ENCODE measurements at regions not wholly inside any gene's neighbourhood (a gene's known extent, or its start where the extent isn't known, plus 50 kb on each side); places are given as distances from the start of the nearest gene placed in this dataset.
"Not testable (repeated sequence)": the region's sequence is repeated elsewhere in the genome, so short reads cannot be mapped to it uniquely, and the experiment has no call there.

DNA sequence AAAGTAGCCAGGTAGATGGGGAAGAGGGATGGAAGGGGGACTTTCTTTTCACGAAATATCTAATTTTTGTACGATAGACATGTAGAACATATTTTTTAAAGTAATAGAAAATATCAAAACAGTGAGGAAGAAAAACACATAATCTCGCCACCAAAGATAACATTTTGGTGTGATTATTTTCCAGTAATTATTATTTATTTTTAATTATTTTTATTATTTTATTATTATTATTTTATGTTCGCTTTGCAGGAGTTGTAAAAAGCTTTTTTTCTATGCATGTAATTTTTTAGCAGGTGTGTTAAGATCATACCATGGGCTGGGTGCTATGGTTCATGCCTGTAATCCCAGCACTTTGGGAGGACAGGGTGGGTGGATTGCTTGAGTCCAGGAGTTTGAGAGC lies 85.6 kb upstream of the CCND2 start:
- CTCF ChIA-PET, result interaction anchor here (1.4 kb wide), 1 partner anchor 28 kb away, joined by 3 read pairs; no protein-coding TSS in a partner anchor
- H3K4me3 Mint-ChIP-seq, result no peak overlapping the region
- peaks cover 4% of the 10 kb centered on the region for H3K4me1 Mint-ChIP-seq
- Histone ChIP-seq H2AFZ (ENCODE audit: insufficient read depth, low read depth, low read length, poor library complexity, severe bottlenecking) (no peak overlapping the region), H3K9me3 (ENCODE audit: control extremely low read depth in 1 of 3, control insufficient read depth in 2 of 3, insufficient read depth in 1 of 3, low read length in 2 of 3) (peaks cover 0 to 3% (median 0%) of the 10 kb centered on the region in 3 donors), H3K27ac (ENCODE audit: low read length in 2 of 2) (no peak overlapping the region), H3K4me1 (ENCODE audit: control insufficient read depth in 2 of 2, insufficient read depth in 2 of 2, low read length in 2 of 2) (no peaks in the 10 kb centered on the region), H3K27me3 (replicated peaks in 1 of 4; ENCODE audit: control extremely low read depth in 1 of 4, control insufficient read depth in 3 of 4, insufficient read depth in 4 of 4, low read length in 3 of 4) (no peaks in the 10 kb centered on the region), H3K4me3 (ENCODE audit: control extremely low read depth in 1 of 5, extremely low read depth in 1 of 5, insufficient read depth in 1 of 5, low read depth in 2 of 5, low read length in 4 of 5) (no peak overlapping the region), H3K9ac (ENCODE audit: low read length) (no peak overlapping the region), H3K79me2 (ENCODE audit: control insufficient read depth, insufficient read depth, low read length) (no peaks in the 10 kb centered on the region), H4K20me1 (ENCODE audit: control insufficient read depth, insufficient read depth, low read length, poor library complexity, severe bottlenecking) (no peaks in the 10 kb centered on the region), H3K4me2 (replicated peaks; ENCODE audit: low read depth, low read length, poor library complexity, severe bottlenecking) (no peak overlapping the region), H3K36me3 (replicated peaks in 1 of 2; ENCODE audit: control extremely low read depth in 1 of 2, control insufficient read depth in 1 of 2, extremely low read depth in 1 of 2, insufficient read depth in 2 of 2, low read length in 1 of 2) (no peaks in the 10 kb centered on the region)
- DNase-seq, result no peak
- no peaks in the 10 kb centered on the region for H3K9me3 Mint-ChIP-seq (ENCODE audit: insufficient read depth)
- ATAC-seq (ENCODE audit: low read depth), result no peak
- no peak overlapping the region for H3K27ac Mint-ChIP-seq
- POLR2A ChIA-PET, result no interaction called here
- intact Hi-C loops (cut with micrococcal nuclease), result no loop called here
- no peaks in the 10 kb centered on the region for H3K27me3 Mint-ChIP-seq
- TF ChIP-seq CTCF (IDR thresholded peaks at IDR 0.05) (no peak), EZH2 (IDR thresholded peaks at IDR 0.05; ENCODE audit: borderline replicate concordance, insufficient read depth, low read depth, low read length, poor library complexity, severe bottlenecking) (no peak)
- WGBS (ENCODE audit: insufficient coverage), result no CpG with 5 or more reads among the region's 4 CpGs

DNA sequence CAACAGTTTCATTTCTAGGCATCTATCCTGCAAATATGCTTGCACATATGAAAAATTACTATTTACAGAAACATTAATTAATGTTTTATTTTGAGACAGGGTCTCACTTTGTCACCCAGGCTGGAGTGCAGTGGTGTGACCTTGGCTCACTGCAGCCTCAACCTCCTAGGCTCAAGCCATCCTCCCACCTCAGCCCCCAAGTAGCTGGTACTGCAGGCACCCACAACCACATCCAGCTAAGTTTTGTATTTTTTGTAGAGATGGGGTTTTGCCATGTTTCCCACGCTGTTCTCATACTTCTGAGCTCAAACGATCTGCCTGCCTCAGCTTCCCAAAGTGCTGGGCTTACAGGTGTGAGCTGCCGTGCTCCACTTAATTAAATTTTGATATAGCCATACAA lies 86.2 kb upstream of the CCND2 start:
- DNase-seq; H3K4me1 Mint-ChIP-seq; ATAC-seq (ENCODE audit: low read depth); H3K79me2 ChIP-seq (ENCODE audit: control insufficient read depth, insufficient read depth, low read length); H3K4me3 Mint-ChIP-seq; H4K20me1 ChIP-seq (ENCODE audit: control insufficient read depth, insufficient read depth, low read length, poor library complexity, severe bottlenecking); H3K27me3 Mint-ChIP-seq; H3K4me2 ChIP-seq (replicated peaks; ENCODE audit: low read depth, low read length, poor library complexity, severe bottlenecking); H3K27me3 ChIP-seq (replicated peaks in 1 of 4; ENCODE audit: control extremely low read depth in 1 of 4, control insufficient read depth in 3 of 4, insufficient read depth in 4 of 4, low read length in 3 of 4); H3K27ac ChIP-seq (ENCODE audit: low read length in 2 of 2); H3K9ac ChIP-seq (ENCODE audit: low read length); intact Hi-C loops (cut with micrococcal nuclease); H3K4me3 ChIP-seq (ENCODE audit: control extremely low read depth in 1 of 5, extremely low read depth in 1 of 5, insufficient read depth in 1 of 5, low read depth in 2 of 5, low read length in 4 of 5); H3K4me1 ChIP-seq (ENCODE audit: control insufficient read depth in 2 of 2, insufficient read depth in 2 of 2, low read length in 2 of 2); H3K9me3 Mint-ChIP-seq (ENCODE audit: insufficient read depth); H3K9me3 ChIP-seq (ENCODE audit: control extremely low read depth in 1 of 3, control insufficient read depth in 2 of 3, insufficient read depth in 1 of 3, low read length in 2 of 3); H3K36me3 ChIP-seq (replicated peaks in 1 of 2; ENCODE audit: control extremely low read depth in 1 of 2, control insufficient read depth in 1 of 2, extremely low read depth in 1 of 2, insufficient read depth in 2 of 2, low read length in 1 of 2); H2AFZ ChIP-seq (ENCODE audit: insufficient read depth, low read depth, low read length, poor library complexity, severe bottlenecking); H3K27ac Mint-ChIP-seq; POLR2A ChIA-PET: not testable (repeated sequence)
- WGBS (ENCODE audit: insufficient coverage), result 54% methylated on average over 3 of the region's 3 CpGs
- CTCF ChIA-PET, result interaction anchor here (1.4 kb wide), 1 partner anchor 28 kb away, joined by 3 read pairs; no protein-coding TSS in a partner anchor
